MM.1S (cell line): ENCODE measurements at regions not wholly inside any gene's neighbourhood (a gene's known extent, or its start where the extent isn't known, plus 50 kb on each side); places are given as distances from the start of the nearest gene placed in this dataset.
A peak's percentile ranks its signal among the peaks of the same experiment; 100 is the strongest.

Source experiments
- DNase-seq: peaks from one replicate; pipeline ENCODE4 v3.0.0-alpha.2; 2015
- H2AFZ ChIP-seq: fragments of 300-600 bp; sonication (generic); 2 replicates; pipeline ENCODE4 v1.6.0; 2016; ENCODE audit warnings: antibody characterized with exemption, low read length
- H3F3A ChIP-seq: fragments of 300-600 bp; sonication (generic); 2 replicates; pipeline ENCODE4 v1.6.1; 2016; ENCODE audit warnings: mild to moderate bottlenecking, antibody characterized with exemption, low read length, moderate library complexity, mixed read lengths; ENCODE audit not compliant: insufficient read depth
- H3K27ac ChIP-seq: fragments of 300-600 bp; sonication (generic); 2 replicates; pipeline ENCODE4 v1.5.1; 2016; ENCODE audit warnings: mild to moderate bottlenecking, low read length
- H3K27me3 ChIP-seq: fragments of 300-600 bp; sonication (generic); replicated peaks from 2 replicates; pipeline ENCODE4 v1.6.0; 2016; ENCODE audit warnings: low read length; ENCODE audit not compliant: insufficient read depth
- H3K36me3 ChIP-seq: fragments of 300-600 bp; sonication (generic); replicated peaks from 2 replicates; pipeline ENCODE4 v1.6.1; 2016; ENCODE audit warnings: mild to moderate bottlenecking, low read length, mixed read lengths; ENCODE audit not compliant: insufficient read depth
- H3K4me1 ChIP-seq: fragments of 300-600 bp; sonication (generic); 2 replicates; pipeline ENCODE4 v1.6.1; 2016; ENCODE audit warnings: low read length, mixed read lengths
- H3K4me2 ChIP-seq: fragments of 300-600 bp; sonication (generic); 2 replicates; pipeline ENCODE4 v1.6.0; 2016; ENCODE audit warnings: low read depth, low read length
- H3K4me3 ChIP-seq: fragments of 300-600 bp; sonication (generic); 2 replicates; pipeline ENCODE4 v1.5.1; 2016; ENCODE audit warnings: low read length, mixed read lengths
- H3K79me2 ChIP-seq: fragments of 300-600 bp; sonication (generic); 2 replicates; pipeline ENCODE4 v1.6.1; 2016; ENCODE audit warnings: mixed run types, low read length, mixed read lengths
- H3K9ac ChIP-seq: fragments of 300-600 bp; sonication (generic); 2 replicates; pipeline ENCODE4 v1.6.1; 2016; ENCODE audit warnings: low read length, mixed read lengths
- H3K9me2 ChIP-seq: fragments of 300-600 bp; sonication (generic); replicated peaks from 2 replicates; pipeline ENCODE4 v1.6.1; 2016; ENCODE audit warnings: mild to moderate bottlenecking, low read length, mixed read lengths; ENCODE audit not compliant: insufficient read depth
- H3K9me3 ChIP-seq: fragments of 300-600 bp; sonication (generic); replicated peaks from 2 replicates; pipeline ENCODE4 v1.6.1; 2016; ENCODE audit warnings: mild to moderate bottlenecking, low read length, mixed read lengths; ENCODE audit not compliant: insufficient read depth
- H4K20me1 ChIP-seq: fragments of 300-600 bp; sonication (generic); 2 replicates; pipeline ENCODE4 v1.6.1; 2016; ENCODE audit warnings: mild to moderate bottlenecking, low read length, moderate library complexity, mixed read lengths; ENCODE audit not compliant: insufficient read depth
- EZH2 ChIP-seq: fragments of 300-600 bp; sonication (generic); optimal IDR thresholded peaks from 2 replicates; pipeline ENCODE3; 2017; ENCODE audit warnings: low read depth, mild to moderate bottlenecking, antibody characterized with exemption, low read length, mixed read lengths
- EZH2phosphoT487 ChIP-seq: fragments of 300-600 bp; sonication (generic); IDR thresholded peaks from 2 replicates; pipeline ENCODE4 v1.6.1; 2018; ENCODE audit warnings: antibody characterized with exemption, low read length
- TF ChIP-seq, protein P1 (sequence below): fragments of 300-600 bp; sonication (generic); IDR thresholded peaks from 2 replicates; pipeline ENCODE4 v1.5.1; 2016; ENCODE audit warnings: antibody characterized with exemption, low read length, mixed read lengths

- no peak overlapping the region for H3K9ac ChIP-seq
- DNase-seq = no peak
- H3K9me2 ChIP-seq = no peaks in the 10 kb centered on the region
- H4K20me1 ChIP-seq = no peaks in the 10 kb centered on the region
- no peaks in the 10 kb centered on the region for H3K9me3 ChIP-seq
- H3K4me2 ChIP-seq = no peak overlapping the region
- TF ChIP-seq EZH2phosphoT487 (no peak), EZH2 (no peak)
- TF ChIP-seq, protein P1, sequence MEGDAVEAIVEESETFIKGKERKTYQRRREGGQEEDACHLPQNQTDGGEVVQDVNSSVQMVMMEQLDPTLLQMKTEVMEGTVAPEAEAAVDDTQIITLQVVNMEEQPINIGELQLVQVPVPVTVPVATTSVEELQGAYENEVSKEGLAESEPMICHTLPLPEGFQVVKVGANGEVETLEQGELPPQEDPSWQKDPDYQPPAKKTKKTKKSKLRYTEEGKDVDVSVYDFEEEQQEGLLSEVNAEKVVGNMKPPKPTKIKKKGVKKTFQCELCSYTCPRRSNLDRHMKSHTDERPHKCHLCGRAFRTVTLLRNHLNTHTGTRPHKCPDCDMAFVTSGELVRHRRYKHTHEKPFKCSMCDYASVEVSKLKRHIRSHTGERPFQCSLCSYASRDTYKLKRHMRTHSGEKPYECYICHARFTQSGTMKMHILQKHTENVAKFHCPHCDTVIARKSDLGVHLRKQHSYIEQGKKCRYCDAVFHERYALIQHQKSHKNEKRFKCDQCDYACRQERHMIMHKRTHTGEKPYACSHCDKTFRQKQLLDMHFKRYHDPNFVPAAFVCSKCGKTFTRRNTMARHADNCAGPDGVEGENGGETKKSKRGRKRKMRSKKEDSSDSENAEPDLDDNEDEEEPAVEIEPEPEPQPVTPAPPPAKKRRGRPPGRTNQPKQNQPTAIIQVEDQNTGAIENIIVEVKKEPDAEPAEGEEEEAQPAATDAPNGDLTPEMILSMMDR = no peak
- H3K36me3 ChIP-seq = no peaks in the 10 kb centered on the region
- no peak overlapping the region for H3K27ac ChIP-seq
- H3K79me2 ChIP-seq = no peaks in the 10 kb centered on the region
- H3K4me1 ChIP-seq = no peaks in the 10 kb centered on the region
- H3F3A ChIP-seq = no peaks in the 10 kb centered on the region
- H2AFZ ChIP-seq = no peak overlapping the region
- H3K4me3 ChIP-seq = no peak overlapping the region
- H3K27me3 ChIP-seq = no peaks in the 10 kb centered on the region
These were observed 807.1 kb downstream of the KCNJ2 start for GRCh38 chr17:70976447-70976846.

- Histone ChIP-seq H2AFZ (no peak overlapping the region), H3K27me3 (no peaks in the 10 kb centered on the region), H3K4me2 (no peak overlapping the region), H3K36me3 (no peaks in the 10 kb centered on the region), H3K4me3 (no peak overlapping the region), H3K9me2 (no peaks in the 10 kb centered on the region), H3K9ac (no peak overlapping the region), H3K79me2 (no peaks in the 10 kb centered on the region), H3K27ac (no peak overlapping the region), H3K9me3 (no peaks in the 10 kb centered on the region), H3K4me1 (no peaks in the 10 kb centered on the region; the same call in 1 of the 2 replicates), H3F3A (peaks cover 10% of the 10 kb centered on the region), H4K20me1 (no peaks in the 10 kb centered on the region)
- no peak for TF ChIP-seq EZH2phosphoT487
- TF ChIP-seq, protein P1 = no peak
- TF ChIP-seq EZH2 = no peak
- DNase-seq = no peak
These were observed 815.5 kb downstream of the KCNJ2 start for GRCh38 chr17:70984873-70985272.

DNA sequence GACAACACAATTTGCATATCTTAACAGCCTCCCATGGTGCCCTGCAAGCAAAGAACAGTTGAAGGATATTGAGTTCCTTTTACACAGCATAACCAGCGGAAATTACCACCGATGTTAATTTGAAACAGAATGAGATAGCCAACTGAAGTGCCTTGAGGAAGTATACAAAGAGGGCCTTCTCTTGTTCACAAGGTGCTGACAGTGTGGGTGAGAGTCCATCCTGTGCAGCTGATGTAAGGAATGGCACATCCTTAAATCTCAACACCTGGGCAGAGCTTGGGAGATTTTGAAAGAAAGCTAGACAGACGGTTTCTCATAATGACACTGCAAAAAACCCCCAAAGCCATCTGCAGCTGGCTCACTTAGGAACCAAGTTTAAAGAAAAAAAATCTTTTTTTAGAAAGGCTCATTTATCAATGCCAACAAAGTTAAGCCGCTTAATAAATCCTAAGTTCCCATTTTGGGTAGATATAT lies 818.6 kb downstream of the KCNJ2 start:
- H3K4me3 ChIP-seq = no peak overlapping the region; the same call in 1 of the 2 replicates
- H4K20me1 ChIP-seq = no peaks in the 10 kb centered on the region
- no peaks in the 10 kb centered on the region for H3K79me2 ChIP-seq
- H3K4me1 ChIP-seq = no peaks in the 10 kb centered on the region; the same call in 1 of the 2 replicates
- H3K4me2 ChIP-seq = peak overlapping the region; percentile 27; the same call in 1 of the 2 replicates
- no peak overlapping the region for H3K9ac ChIP-seq
- TF ChIP-seq, protein P1 = no peak
- no peak for TF ChIP-seq EZH2phosphoT487
- TF ChIP-seq EZH2 = no peak
- H3K27ac ChIP-seq = peak overlapping the region; percentile 62; the same call in 1 of the 2 replicates
- no peaks in the 10 kb centered on the region for H3K36me3 ChIP-seq
- no peaks in the 10 kb centered on the region for H3K27me3 ChIP-seq
- H3F3A ChIP-seq = peaks cover 10% of the 10 kb centered on the region
- peak; percentile 72 for DNase-seq
- peak overlapping the region; percentile 0; the same call in 1 of the 2 replicates for H2AFZ ChIP-seq
- no peaks in the 10 kb centered on the region for H3K9me2 ChIP-seq
- H3K9me3 ChIP-seq = no peaks in the 10 kb centered on the region
